Hepatocyte (in vitro differentiated cells): ENCODE measurements at regions not wholly inside any gene's neighbourhood (a gene's known extent, or its start where the extent isn't known, plus 50 kb on each side); places are given as distances from the start of the nearest gene placed in this dataset.

Experiments used
- EZH2 ChIP-seq: fragments of 200-600 bp; sonication (generic); IDR thresholded peaks from 2 replicates; pipeline ENCODE4 v1.6.1; 2016; ENCODE audit warnings: antibody characterized with exemption, mild to moderate bottlenecking, borderline replicate concordance
- TF ChIP-seq, protein P1 (sequence below): fragments of 200-600 bp; sonication (generic); IDR thresholded peaks from 2 replicates; pipeline ENCODE4 v1.5.1; 2016; ENCODE audit warnings: antibody characterized with exemption, mild to moderate bottlenecking; ENCODE audit not compliant: poor library complexity

DNA sequence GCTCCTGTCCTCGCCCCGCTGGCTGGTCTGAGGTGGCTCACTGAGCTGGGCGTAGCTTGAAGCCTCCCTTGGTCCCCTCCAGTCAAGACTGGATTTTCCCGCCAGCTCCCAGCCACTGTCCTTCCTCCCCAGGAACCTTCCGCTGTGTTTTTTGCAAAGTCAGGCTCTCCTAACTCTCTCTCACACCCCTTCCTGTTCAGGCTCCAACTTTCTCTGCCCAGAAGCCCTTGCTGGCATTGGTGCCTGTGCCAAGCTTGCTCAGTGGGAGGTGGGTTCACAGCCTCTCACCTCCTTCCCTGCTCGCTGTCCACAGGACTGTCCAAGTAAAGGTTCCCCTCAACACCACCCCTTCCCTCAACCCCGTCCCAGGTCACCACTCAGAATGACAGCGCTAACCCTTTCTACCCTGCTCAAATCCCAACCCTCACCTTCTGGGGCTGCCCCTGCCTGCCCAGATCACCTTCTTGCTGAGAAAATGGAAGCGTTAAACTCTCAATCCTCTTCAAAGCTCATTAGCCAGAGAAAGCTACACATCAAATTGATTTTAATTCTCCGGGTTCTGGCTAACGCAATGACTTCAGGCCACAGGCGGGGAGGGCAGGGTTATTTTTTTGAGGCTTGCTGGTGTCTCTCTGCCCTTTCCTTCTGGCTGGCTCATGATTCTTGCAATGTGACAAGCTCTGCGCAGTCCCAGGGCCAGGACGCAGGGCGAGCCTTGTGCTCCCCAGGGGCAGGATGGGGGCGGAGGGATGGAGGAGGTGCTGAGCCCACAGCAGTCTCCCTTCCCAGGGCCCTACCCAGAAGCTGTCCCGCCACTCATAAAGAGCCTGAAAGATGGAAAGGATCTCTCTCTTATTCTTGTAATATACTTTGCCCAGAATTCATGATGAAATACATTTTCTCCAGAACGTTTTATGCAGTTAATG, 357.2 kb upstream of the TNRC6C start:
- TF ChIP-seq, protein P1, sequence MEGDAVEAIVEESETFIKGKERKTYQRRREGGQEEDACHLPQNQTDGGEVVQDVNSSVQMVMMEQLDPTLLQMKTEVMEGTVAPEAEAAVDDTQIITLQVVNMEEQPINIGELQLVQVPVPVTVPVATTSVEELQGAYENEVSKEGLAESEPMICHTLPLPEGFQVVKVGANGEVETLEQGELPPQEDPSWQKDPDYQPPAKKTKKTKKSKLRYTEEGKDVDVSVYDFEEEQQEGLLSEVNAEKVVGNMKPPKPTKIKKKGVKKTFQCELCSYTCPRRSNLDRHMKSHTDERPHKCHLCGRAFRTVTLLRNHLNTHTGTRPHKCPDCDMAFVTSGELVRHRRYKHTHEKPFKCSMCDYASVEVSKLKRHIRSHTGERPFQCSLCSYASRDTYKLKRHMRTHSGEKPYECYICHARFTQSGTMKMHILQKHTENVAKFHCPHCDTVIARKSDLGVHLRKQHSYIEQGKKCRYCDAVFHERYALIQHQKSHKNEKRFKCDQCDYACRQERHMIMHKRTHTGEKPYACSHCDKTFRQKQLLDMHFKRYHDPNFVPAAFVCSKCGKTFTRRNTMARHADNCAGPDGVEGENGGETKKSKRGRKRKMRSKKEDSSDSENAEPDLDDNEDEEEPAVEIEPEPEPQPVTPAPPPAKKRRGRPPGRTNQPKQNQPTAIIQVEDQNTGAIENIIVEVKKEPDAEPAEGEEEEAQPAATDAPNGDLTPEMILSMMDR, result no peak
- no peak for TF ChIP-seq EZH2
